NCI-H146 (cell line): ENCODE measurements at regions not wholly inside any gene's neighbourhood (a gene's known extent, or its start where the extent isn't known, plus 50 kb on each side); places are given as distances from the start of the nearest gene placed in this dataset.

ENCODE experiments used
- DNase-seq: peaks from one replicate; lab custom pipeline; 2025; lab: John Stamatoyannopoulos, UW

DNA sequence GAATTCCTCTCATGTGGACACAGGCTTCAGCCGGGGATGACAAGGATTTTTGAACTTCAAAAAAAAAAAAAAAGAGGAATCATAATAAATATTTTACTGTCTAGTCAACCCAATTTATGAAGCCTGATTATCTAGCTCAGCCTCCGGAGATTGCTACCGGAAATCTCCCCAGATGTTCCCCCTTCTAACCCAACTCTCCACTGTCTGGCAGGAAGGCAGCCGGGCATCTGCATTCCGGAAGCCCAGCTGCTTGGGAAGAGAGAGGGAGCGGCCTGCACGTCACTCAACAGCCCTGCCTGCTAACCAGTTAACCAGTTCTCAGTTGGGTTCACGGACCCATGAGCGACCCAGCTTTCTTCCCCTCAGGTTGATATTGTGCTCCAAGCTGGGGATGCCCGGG is 87.2 kb upstream of the POU3F3 start:
- no peak for DNase-seq

GRCh38 chr2:104768694-104769093 is 85.2 kb upstream of the POU3F3 start:
- no peak for DNase-seq

GRCh38 chr2:104769096-104769495 is 84.8 kb upstream of the POU3F3 start:
- no peak for DNase-seq

DNA sequence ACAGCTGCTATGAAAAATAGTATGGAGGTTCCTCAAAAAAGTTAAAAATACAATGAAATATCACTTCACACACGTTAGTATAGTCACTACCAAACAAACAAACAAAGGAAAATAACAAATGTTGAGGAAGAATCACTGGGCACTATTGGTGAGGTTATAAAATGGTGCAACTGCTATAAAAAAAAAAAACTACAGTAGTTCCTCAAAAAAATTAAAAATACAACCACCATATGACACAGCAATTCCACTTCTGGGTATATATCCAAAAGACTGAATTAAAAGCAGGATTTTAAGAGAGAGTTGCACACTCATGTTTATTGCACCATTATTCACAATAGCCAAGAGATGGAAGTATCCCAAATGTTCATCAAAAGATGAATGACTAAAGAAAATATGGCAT is 80.9 kb upstream of the POU3F3 start:
- no peak for DNase-seq

DNA sequence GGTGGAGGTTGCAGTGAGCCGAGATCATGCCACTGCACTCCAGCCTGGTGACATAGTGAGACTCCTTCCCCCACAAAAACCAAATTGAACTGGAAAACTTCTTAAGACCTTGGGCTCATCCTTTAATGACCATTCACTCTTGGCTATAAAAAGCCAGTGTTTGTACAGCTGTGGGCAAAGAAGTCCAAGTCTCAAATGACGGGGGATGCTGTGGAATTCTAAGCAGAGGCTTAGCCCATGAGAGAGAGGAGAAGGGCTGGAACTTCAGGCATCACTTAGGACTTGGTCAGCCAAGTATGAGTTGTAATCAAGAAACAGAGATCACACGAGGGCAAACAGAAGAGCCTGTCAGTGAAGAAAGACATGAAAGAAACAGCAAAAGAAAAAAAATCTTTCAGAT is 79.3 kb upstream of the POU3F3 start:
- no peak for DNase-seq

DNA sequence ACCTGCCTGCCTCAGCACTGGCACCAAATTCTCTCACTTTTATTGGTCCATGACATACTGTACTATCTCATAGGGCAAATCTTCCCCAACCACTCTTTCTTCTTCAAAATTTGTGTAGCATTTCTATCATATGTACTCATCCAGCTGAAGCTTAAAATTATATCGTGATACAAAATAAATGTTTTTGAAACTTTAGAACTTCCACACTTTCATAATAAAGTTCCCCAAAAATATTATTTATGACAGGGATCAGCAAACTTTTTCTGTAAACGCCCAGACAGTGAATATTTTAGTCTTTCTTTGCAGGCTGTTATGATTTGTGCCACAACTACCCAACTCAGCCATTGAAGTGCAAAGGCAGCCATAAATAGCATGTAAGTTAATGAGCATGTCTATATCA is 76.2 kb upstream of the POU3F3 start:
- DNase-seq, result no peak

- no peak for DNase-seq
Observed at GRCh38 chr2:104781151-104781550, 72.8 kb upstream of the POU3F3 start.

DNA sequence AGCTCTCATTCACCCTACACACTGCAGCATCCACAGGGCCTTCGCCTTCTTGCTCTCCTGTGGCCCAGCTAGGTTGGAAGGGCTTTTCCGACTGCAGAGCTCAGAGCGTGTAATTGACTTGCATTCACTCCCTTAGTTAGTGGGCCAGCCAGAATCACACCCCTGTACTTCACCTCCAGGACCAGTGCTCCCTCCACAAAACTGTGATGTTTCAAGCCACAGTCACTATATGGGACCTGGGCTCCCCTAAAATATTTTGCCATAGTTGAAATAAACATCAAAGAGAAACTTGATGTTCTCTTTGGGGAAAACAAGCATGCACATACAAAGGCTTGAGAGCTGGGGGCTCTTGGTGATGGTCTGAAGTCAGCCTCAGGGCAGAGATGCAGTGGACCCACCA is 69.7 kb upstream of the POU3F3 start:
- no peak for DNase-seq

- DNase-seq, result no peak
Observed at GRCh38 chr2:104786204-104786603, 67.7 kb upstream of the POU3F3 start.

DNA sequence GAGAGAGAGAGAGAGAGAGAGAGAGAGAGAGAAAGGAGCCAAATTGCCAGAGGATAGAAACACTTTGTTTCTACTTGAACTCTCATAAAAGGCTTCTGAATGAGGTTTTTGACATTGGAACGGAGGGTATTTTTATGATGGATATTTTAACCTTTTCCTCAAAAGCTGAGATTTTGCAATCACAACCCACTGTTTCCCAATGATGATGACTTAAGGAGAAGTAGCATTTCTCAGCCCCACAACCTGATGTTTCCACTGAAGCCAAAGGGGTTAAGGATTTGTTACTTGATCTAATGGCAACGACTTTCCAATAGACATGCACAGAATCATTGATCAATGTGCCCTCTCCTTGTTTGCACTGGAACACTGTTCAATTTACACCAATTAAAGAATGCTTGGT is 67.1 kb upstream of the POU3F3 start:
- no peak for DNase-seq

GRCh38 chr2:104787298-104788065 is 66.4 kb upstream of the POU3F3 start:
- no peak for DNase-seq

DNA sequence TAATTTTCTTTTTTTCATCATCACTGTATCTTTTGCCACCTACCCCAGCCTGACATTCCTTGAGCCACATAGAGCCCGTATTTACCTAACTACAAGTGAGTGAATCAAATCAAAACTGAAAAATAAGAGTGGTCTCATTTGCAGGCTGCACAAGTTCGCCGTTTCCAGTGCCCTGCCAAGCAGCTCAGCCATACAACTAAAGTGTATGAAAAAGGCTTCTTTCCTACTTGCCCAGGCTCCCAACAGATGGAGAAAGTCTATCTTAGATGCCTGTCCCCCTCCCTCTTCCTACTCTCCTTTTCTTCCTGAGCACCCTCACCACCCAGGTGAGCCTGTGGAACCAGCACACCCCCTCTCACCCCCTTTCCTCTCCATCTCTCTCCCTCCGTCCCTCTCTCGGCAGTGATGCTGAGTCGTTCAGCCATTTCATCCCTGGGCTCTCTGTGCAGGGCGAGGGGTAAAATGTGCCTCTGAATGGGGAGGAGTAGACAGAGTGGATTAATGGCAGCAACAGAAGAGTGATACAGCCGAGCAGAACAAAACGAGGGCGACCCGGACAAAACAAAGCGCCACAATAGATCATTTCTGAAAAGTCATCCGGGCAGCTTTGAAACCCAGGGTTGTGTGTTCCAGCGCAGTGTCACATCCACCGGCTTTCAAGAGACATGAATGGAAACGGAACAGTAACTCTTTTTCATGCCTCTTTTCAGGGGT is 65.0 kb upstream of the POU3F3 start:
- no peak for DNase-seq

DNA sequence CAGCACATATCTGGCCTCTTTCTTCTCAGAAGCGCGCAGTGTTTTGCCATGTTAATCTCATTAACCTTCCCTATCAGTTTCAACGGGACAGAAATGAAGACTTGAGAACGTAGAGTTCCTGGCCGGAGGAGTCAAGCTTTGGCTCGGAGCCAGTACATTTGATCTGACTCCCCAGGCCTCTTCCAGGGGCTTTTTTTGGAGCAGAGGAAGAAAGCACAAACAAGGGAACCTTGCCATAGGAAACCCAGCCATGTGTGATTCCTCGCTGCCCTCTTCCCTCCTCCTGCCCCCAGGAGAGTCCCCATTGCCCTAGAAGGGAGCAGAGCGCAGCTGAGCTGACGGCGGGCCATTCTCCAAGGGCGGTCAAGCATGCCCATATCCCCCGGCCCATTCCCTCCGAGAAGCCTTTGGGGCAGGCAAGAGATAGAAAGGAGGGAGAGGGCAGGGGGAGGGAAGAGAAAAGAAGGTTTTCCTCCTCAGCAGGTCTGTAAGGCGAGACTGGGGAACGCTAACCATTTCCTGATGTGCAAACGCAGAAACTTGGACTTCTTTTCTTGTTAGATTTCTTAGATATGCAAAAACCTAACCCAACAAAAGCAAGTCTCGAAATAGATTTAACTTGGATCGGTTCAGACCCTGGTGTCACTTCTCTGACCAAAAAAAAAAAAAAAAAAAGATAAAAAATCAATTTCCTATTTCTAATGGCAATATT is 63.7 kb upstream of the POU3F3 start:
- no peak for DNase-seq

DNA sequence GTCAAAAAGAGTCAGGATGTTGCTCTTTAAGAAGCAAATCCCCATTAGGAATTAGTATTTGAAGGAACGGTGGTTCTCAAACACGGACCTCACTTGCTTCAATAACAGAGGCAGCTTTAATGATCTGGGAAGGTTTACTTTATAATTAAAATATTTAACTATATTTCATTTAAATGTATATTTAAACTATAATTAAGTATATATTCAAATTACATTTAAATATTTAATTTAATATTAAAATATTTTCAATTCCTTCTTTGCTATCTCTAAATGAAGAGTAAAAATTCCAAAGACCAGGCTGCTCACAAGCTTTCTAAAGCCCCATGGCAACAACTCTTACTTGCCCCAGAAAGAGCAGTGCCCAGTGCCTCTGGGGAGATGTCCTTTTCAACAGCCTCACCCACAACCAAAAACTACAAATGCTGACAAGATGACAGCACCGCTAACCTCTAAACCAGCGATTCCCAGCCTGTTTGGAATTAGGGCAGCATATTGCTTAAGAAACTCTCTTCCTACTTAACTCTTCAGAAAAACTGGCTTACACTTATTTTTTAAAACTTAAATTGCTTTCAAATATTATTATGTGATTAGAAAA is 62.9 kb upstream of the POU3F3 start:
- DNase-seq, result no peak

DNA sequence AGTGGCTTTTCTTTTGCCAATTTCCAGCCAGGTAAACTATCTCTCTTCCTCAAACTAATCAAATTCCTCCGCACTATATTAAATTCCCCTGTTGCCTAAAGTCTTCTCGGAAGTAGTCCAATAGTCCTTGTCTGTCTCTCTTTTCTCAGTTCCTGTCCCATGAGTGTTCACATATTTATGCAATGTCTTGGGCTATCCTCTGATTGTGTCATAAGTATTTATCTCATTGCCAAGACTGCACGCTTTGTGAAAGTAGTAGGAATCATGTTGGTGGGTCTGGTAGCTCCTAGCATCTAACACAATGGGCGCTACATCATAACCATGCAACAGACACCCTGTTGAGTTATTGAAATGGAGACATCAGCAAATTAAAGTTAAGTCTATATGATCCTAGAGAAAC is 59.9 kb upstream of the POU3F3 start:
- no peak for DNase-seq

DNA sequence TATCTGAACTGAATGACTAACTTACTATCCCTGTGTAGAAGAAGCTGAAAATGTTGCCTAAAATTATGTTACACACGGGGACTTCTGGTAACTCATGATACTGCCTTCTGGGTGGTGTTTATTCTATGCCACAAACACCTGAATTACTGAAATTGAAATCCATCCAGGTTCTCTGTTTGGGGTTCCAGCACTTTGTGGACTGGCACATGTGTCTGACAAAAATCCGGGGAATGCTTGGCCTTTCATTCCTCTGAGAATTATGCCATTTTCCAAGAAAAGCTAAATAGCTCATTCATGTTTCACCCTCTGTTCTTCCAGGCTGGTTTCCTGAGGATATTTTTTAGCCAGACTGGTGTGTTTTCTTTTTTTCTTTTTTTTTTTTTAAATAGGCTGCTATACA is 59.5 kb upstream of the POU3F3 start:
- DNase-seq, result no peak
